WTC11 (cell line): ENCODE measurements at regions not wholly inside any gene's neighbourhood (a gene's known extent, or its start where the extent isn't known, plus 50 kb on each side); places are given as distances from the start of the nearest gene placed in this dataset.

Experiments used
- ATAC-seq: fragments of 200-7000 bp; cut with Tn5 transposase; 2 replicates; pipeline ENCODE4 v1.10.0; 2021; ENCODE audit warnings: mild to moderate bottlenecking, moderate library complexity
- CTCF ChIA-PET: fragments of 300-600 bp; sonication (Branson Sonifier 250); formaldehyde crosslinking; loops from one replicate; lab custom pipeline; 2021; ENCODE audit warnings: antibody characterized with exemption; lab: Charles Lee
- POLR2A ChIA-PET: fragments of 350-600 bp; sonication (Branson Sonifier 250); formaldehyde crosslinking; loops from one replicate; lab custom pipeline; 2021; ENCODE audit warnings: antibody characterized with exemption; lab: Charles Lee
- DNase-seq: peaks from one replicate; pipeline ENCODE4 v3.0.0; 2021; ENCODE audit warnings: low spot score
- H3K27ac Mint-ChIP-seq: 2 replicates; pipeline ENCODE4 v1.8.0; 2021; ENCODE audit warnings: mixed read lengths
- H3K27me3 Mint-ChIP-seq: 2 replicates; pipeline ENCODE4 v1.8.0; 2021; ENCODE audit warnings: low read depth, mild to moderate bottlenecking, moderate library complexity, mixed read lengths
- H3K36me3 Mint-ChIP-seq: 2 replicates; pipeline ENCODE4 v1.8.0; 2021; ENCODE audit warnings: mixed read lengths
- H3K4me1 Mint-ChIP-seq: 2 replicates; pipeline ENCODE4 v1.8.0; 2022; ENCODE audit warnings: mixed read lengths
- H3K4me3 Mint-ChIP-seq: 2 replicates; pipeline ENCODE4 v1.8.0; 2021; ENCODE audit warnings: mild to moderate bottlenecking, moderate library complexity, mixed read lengths
- H3K9me3 Mint-ChIP-seq: 2 replicates; pipeline ENCODE4 v1.8.0; 2021; ENCODE audit warnings: mixed read lengths
- AFF4 ChIP-seq: sonication (generic); formaldehyde crosslinking; IDR thresholded peaks from 2 replicates; pipeline ENCODE4 v1.8.1; 2023; ENCODE audit warnings: mild to moderate bottlenecking, missing genetic modification reagents, borderline replicate concordance
- ATF2 ChIP-seq: sonication (generic); formaldehyde crosslinking; IDR thresholded peaks from 2 replicates; pipeline ENCODE4 v1.8.1; 2022; ENCODE audit warnings: low read depth, missing genetic modification reagents, borderline replicate concordance
- CREB1 ChIP-seq: sonication (generic); formaldehyde crosslinking; IDR thresholded peaks from 2 replicates; pipeline ENCODE4 v1.8.0; 2023; ENCODE audit warnings: mild to moderate bottlenecking, missing genetic modification reagents
- ESRRA ChIP-seq: sonication (generic); formaldehyde crosslinking; IDR thresholded peaks from 2 replicates; pipeline ENCODE4 v1.8.1; 2022; ENCODE audit warnings: mild to moderate bottlenecking, missing genetic modification reagents, borderline replicate concordance
- NR1H2 ChIP-seq: sonication (generic); formaldehyde crosslinking; IDR thresholded peaks from 2 replicates; pipeline ENCODE4 v1.9.0; 2021; ENCODE audit warnings: mild to moderate bottlenecking, moderate library complexity, missing genetic modification reagents
- SOX15 ChIP-seq: fragments of 250-450 bp; sonication (Bioruptor Pico); IDR thresholded peaks from 2 replicates; pipeline ENCODE4 v1.9.0; 2021; ENCODE audit warnings: mild to moderate bottlenecking
- TEAD4 ChIP-seq: sonication (generic); formaldehyde crosslinking; IDR thresholded peaks from 2 replicates; pipeline ENCODE4 v1.8.0; 2022; ENCODE audit warnings: mild to moderate bottlenecking, missing genetic modification reagents
- ZBTB21 ChIP-seq: sonication (generic); formaldehyde crosslinking; IDR thresholded peaks from 2 replicates; pipeline ENCODE4 v1.8.1; 2023; ENCODE audit warnings: mild to moderate bottlenecking, missing genetic modification reagents, borderline replicate concordance
- ZMAT4 ChIP-seq: fragments of 250-450 bp; sonication (Bioruptor Pico); IDR thresholded peaks from 2 replicates; pipeline ENCODE4 v1.9.0; 2021; ENCODE audit warnings: mild to moderate bottlenecking
- ZNF138 ChIP-seq: sonication (generic); formaldehyde crosslinking; conservative IDR thresholded peaks from 2 replicates; pipeline ENCODE4 v1.8.1; 2022; ENCODE audit warnings: mild to moderate bottlenecking, moderate library complexity, missing genetic modification reagents
- ZNF232 ChIP-seq: sonication (generic); formaldehyde crosslinking; IDR thresholded peaks from 2 replicates; pipeline ENCODE4 v1.8.0; 2022; ENCODE audit warnings: mild to moderate bottlenecking, missing genetic modification reagents
- ZNF396 ChIP-seq: fragments of 250-450 bp; sonication (Bioruptor Pico); IDR thresholded peaks from 2 replicates; pipeline ENCODE4 v1.8.0; 2021; ENCODE audit warnings: mild to moderate bottlenecking, moderate library complexity, borderline replicate concordance
- ZNF423 ChIP-seq: fragments of 250-450 bp; sonication (Bioruptor Pico); IDR thresholded peaks from 2 replicates; pipeline ENCODE4 v2.1.2; 2022; ENCODE audit warnings: mild to moderate bottlenecking, moderate library complexity
- TF ChIP-seq, protein P1 (sequence below): fragments of 250-450 bp; sonication (Bioruptor Pico); IDR thresholded peaks from 2 replicates; pipeline ENCODE4 v2.1.2; 2022; ENCODE audit warnings: mild to moderate bottlenecking, moderate library complexity
- TF ChIP-seq, protein P2 (sequence below): sonication (generic); formaldehyde crosslinking; conservative IDR thresholded peaks from 2 replicates; pipeline ENCODE4 v1.8.1; 2023; ENCODE audit warnings: mild to moderate bottlenecking, low read depth, missing genetic modification reagents, moderate library complexity
- TF ChIP-seq, protein P3 (sequence below): fragments of 250-450 bp; sonication (Bioruptor Pico); conservative IDR thresholded peaks from 2 replicates; pipeline ENCODE4 v1.9.0; 2021; ENCODE audit warnings: mild to moderate bottlenecking
- TF ChIP-seq, protein P4 (sequence below): sonication (generic); formaldehyde crosslinking; IDR thresholded peaks from 2 replicates; pipeline ENCODE4 v1.8.0; 2023; ENCODE audit warnings: missing genetic modification reagents
- TF ChIP-seq, protein P5 (sequence below): sonication (generic); formaldehyde crosslinking; conservative IDR thresholded peaks from 2 replicates; pipeline ENCODE4 v1.8.1; 2022; ENCODE audit warnings: mild to moderate bottlenecking, missing genetic modification reagents
- TF ChIP-seq, protein P6 (sequence below): sonication (generic); formaldehyde crosslinking; IDR thresholded peaks from 2 replicates; pipeline ENCODE4 v1.8.0; 2022; ENCODE audit warnings: mild to moderate bottlenecking, missing genetic modification reagents

DNA sequence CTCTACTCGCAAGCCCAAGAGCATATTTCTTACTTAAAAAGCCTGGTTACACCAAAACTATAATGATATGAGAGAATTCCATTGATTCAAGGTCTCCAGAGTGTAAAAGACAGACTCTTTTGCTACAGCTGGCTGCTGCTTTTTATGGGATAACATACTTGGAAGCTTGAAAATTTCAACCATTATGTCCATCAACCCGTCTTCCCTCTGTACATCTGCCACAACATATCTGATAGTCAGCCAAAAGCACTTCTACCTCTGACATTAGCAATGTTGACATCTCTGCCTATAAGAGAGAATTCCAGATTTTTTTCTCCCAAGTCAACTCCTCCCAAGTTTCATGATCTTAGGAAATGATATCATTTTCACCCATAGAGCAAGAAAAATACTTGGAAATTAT lies 54.4 kb upstream of the IQCM start:
- Mint-ChIP-seq H3K27me3 (no peaks in the 10 kb centered on the region), H3K27ac (no peak overlapping the region), H3K9me3 (peaks cover 10% of the 10 kb centered on the region), H3K4me1 (0 out of 2 replicates have a peak, but pooled peaks cover 4% of the 10 kb centered on the region), H3K4me3 (no peak overlapping the region), H3K36me3 (no peaks in the 10 kb centered on the region)
- DNase-seq (no peak), ATAC-seq (no peak)
- POLR2A ChIA-PET = no interaction called here
- CTCF ChIA-PET = no interaction called here
- TF ChIP-seq ESRRA (no peak), TEAD4 (no peak), ATF2 (CRISPR knock-in tag) (no peak), CREB1 (no peak), NR1H2 (CRISPR knock-in tag) (no peak), ZNF138 (CRISPR knock-in tag) (no peak), SOX15 (CRISPR knock-in tag) (no peak), ZNF423 (CRISPR knock-in tag) (no peak), ZNF232 (CRISPR knock-in tag) (no peak)
- TF ChIP-seq, protein P1, sequence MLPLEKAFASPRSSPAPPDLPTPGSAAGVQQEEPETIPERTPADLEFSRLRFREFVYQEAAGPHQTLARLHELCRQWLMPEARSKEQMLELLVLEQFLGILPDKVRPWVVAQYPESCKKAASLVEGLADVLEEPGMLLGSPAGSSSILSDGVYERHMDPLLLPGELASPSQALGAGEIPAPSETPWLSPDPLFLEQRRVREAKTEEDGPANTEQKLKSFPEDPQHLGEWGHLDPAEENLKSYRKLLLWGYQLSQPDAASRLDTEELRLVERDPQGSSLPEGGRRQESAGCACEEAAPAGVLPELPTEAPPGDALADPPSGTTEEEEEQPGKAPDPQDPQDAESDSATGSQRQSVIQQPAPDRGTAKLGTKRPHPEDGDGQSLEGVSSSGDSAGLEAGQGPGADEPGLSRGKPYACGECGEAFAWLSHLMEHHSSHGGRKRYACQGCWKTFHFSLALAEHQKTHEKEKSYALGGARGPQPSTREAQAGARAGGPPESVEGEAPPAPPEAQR (CRISPR knock-in tag) = no peak
- TF ChIP-seq, protein P2, sequence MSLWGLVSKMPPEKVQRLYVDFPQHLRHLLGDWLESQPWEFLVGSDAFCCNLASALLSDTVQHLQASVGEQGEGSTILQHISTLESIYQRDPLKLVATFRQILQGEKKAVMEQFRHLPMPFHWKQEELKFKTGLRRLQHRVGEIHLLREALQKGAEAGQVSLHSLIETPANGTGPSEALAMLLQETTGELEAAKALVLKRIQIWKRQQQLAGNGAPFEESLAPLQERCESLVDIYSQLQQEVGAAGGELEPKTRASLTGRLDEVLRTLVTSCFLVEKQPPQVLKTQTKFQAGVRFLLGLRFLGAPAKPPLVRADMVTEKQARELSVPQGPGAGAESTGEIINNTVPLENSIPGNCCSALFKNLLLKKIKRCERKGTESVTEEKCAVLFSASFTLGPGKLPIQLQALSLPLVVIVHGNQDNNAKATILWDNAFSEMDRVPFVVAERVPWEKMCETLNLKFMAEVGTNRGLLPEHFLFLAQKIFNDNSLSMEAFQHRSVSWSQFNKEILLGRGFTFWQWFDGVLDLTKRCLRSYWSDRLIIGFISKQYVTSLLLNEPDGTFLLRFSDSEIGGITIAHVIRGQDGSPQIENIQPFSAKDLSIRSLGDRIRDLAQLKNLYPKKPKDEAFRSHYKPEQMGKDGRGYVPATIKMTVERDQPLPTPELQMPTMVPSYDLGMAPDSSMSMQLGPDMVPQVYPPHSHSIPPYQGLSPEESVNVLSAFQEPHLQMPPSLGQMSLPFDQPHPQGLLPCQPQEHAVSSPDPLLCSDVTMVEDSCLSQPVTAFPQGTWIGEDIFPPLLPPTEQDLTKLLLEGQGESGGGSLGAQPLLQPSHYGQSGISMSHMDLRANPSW (CRISPR knock-in tag) = no peak
- TF ChIP-seq, protein P3, sequence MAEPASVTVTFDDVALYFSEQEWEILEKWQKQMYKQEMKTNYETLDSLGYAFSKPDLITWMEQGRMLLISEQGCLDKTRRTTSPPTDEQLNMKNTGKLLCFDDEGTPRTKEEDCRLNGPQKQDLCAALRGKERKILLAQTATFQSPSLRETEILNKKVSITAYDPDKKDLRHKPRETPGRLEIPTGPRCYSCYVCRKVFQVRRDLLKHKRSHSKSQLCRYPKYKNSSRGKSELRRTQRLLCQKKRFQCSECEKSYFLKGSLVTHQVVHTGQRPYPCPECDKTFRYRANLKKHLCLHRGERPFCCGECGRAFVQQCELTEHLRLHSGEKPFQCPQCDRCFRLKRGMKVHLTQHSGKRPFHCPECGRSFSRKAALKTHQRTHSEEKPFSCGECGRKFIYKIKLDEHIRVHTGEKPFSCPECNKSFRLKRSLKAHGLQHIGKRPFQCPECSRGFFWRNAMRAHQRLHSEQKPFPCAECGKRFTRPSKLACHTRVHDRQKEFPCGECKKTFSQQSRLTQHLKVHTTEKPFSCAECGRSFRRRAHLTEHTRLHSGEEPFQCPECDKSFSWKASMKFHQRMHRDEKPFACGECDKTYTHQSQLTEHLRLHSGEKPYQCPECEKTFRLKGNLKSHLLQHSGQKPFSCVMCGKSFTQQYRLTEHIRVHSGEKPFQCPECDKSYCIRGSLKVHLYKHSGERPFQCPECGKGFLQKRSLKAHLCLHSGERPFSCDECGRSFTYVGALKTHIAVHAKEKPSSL (CRISPR knock-in tag) = no peak
- TF ChIP-seq, protein P4, sequence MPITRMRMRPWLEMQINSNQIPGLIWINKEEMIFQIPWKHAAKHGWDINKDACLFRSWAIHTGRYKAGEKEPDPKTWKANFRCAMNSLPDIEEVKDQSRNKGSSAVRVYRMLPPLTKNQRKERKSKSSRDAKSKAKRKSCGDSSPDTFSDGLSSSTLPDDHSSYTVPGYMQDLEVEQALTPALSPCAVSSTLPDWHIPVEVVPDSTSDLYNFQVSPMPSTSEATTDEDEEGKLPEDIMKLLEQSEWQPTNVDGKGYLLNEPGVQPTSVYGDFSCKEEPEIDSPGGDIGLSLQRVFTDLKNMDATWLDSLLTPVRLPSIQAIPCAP (CRISPR knock-in tag) = no peak
- TF ChIP-seq, protein P5, sequence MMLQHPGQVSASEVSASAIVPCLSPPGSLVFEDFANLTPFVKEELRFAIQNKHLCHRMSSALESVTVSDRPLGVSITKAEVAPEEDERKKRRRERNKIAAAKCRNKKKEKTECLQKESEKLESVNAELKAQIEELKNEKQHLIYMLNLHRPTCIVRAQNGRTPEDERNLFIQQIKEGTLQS = no peak

DNA sequence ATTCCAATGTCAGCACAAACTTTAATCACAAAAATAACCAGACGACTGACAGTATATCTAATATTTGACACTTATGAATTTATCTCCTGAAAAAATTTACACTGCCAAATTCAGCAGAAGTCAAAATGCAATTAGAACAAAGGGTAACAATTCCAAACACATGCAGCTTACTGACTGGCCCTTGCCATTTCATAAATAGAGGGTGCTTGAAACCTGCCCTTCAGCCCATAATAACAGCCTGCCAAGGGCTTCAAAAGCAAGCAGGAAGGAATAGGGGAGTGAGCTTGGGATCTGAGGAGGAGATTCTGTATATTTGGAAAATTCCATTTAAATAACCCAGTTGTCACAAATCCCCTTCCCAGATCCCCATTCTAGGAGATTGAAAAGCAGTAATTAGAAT lies 66.1 kb upstream of the IQCM start:
- Mint-ChIP-seq H3K9me3 (no peaks in the 10 kb centered on the region), H3K4me1 (no peaks in the 10 kb centered on the region), H3K36me3 (no peaks in the 10 kb centered on the region), H3K4me3 (no peak overlapping the region), H3K27me3 (no peaks in the 10 kb centered on the region), H3K27ac (no peak overlapping the region)
- POLR2A ChIA-PET = no interaction called here
- CTCF ChIA-PET = no interaction called here
- ATAC-seq (no peak), DNase-seq (no peak)
- TF ChIP-seq, protein P6, sequence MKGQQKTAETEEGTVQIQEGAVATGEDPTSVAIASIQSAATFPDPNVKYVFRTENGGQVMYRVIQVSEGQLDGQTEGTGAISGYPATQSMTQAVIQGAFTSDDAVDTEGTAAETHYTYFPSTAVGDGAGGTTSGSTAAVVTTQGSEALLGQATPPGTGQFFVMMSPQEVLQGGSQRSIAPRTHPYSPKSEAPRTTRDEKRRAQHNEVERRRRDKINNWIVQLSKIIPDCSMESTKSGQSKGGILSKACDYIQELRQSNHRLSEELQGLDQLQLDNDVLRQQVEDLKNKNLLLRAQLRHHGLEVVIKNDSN (CRISPR knock-in tag) = no peak
- no peak for TF ChIP-seq ZBTB21
- TF ChIP-seq ZNF396 (CRISPR knock-in tag) = no peak
- no peak for TF ChIP-seq AFF4 (CRISPR knock-in tag)
- no peak for TF ChIP-seq ZMAT4 (CRISPR knock-in tag)
- TF ChIP-seq, protein P1 (CRISPR knock-in tag) = no peak
